HCT116 (cell line): ENCODE measurements at regions not wholly inside any gene's neighbourhood (a gene's known extent, or its start where the extent isn't known, plus 50 kb on each side); places are given as distances from the start of the nearest gene placed in this dataset.

Source experiments
- ATAC-seq: fragments of 200-7000 bp; cut with Tn5 transposase; 2 replicates; pipeline ENCODE4 v1.9.1; 2020; ENCODE audit warnings: mild to moderate bottlenecking, moderate library complexity
- BruUV-seq: library from RNA; stranded (reverse); fragments of 400-500 nt; replicated peaks from 2 replicates; lab custom pipeline; 2021; lab: Mats Ljungman, UMichigan
- CTCF ChIA-PET: fragments of 300-600 bp; sonication (Branson Sonifier 250); formaldehyde crosslinking; loops from one replicate; lab custom pipeline; 2021; ENCODE audit warnings: antibody characterized with exemption; lab: Charles Lee
- POLR2A ChIA-PET: fragments of 300-600, 350-600 bp; sonication (Branson Sonifier 250); formaldehyde crosslinking; loops from one replicate; lab custom pipeline; 2021; ENCODE audit warnings: antibody characterized with exemption; lab: Charles Lee
- RAD21 ChIA-PET, 2 experiments: fragments of 300-600 bp; sonication (Branson Sonifier 250); formaldehyde crosslinking; loops; one replicate each; lab custom pipeline; 2023; ENCODE audit warnings: low total read pairs in 2 of 2; ENCODE audit not compliant: uncharacterized antibody in 2 of 2, unreplicated experiment in 2 of 2, low non-redundant PET in 1 of 2; lab: Charles Lee
- DNase-seq: peaks from one replicate; pipeline ENCODE4 v3.0.0-alpha.2; 2010; ENCODE audit warnings: low read depth, low spot score
- H2AFZ ChIP-seq: fragments of 200-600 bp; shearing (Covaris generic), sonication (generic); 2 replicates; pipeline ENCODE4 v1.6.1; 2017; ENCODE audit warnings: low read depth, mixed run types, mixed read lengths, antibody characterized with exemption, low read length; ENCODE audit not compliant: poor library complexity, severe bottlenecking
- H3K27ac ChIP-seq: 2 replicates; pipeline ENCODE4 v1.5.1; 2012; ENCODE audit warnings: low read depth, low read length
- H3K27me3 ChIP-seq: fragments of 200-600 bp; sonication (generic); 2 replicates; pipeline ENCODE4 v1.6.1; 2016; ENCODE audit warnings: mixed run types, low read length, mixed read lengths; ENCODE audit not compliant: insufficient read depth
- H3K36me3 ChIP-seq, 2 experiments: fragments of 200-500 bp in 1 of 2; fragments of 200-600 bp in 1 of 2; sonication (Bioruptor generic) in 1 of 2; sonication (generic) in 1 of 2; 2 replicates each; pipeline versions ENCODE4 v1.5.1 to v1.6.1; 2014 to 2016; ENCODE audit warnings: low read length in 2 of 2, inconsistent platforms in 1 of 2, mixed read lengths in 1 of 2, mixed run types in 1 of 2; ENCODE audit not compliant: insufficient read depth in 2 of 2, control insufficient read depth in 1 of 2
- H3K4me1 ChIP-seq, 2 experiments: fragments of 200-600 bp in 1 of 2; sonication (generic) in 1 of 2; 2 replicates each; pipeline versions ENCODE4 v1.5.1 to v1.6.1; 2012 to 2017; ENCODE audit warnings: low read length in 2 of 2, inconsistent platforms in 1 of 2, mild to moderate bottlenecking in 1 of 2, mixed read lengths in 1 of 2, mixed run types in 1 of 2, moderate library complexity in 1 of 2; ENCODE audit not compliant: insufficient read depth in 2 of 2, control insufficient read depth in 1 of 2
- H3K4me2 ChIP-seq: fragments of 200-600 bp; sonication (generic); 2 replicates; pipeline ENCODE4 v1.6.1; 2017; ENCODE audit warnings: mixed run types, low read length, mixed read lengths
- H3K4me3 ChIP-seq, 2 experiments: fragments of 200-600 bp in 1 of 2; sonication (generic) in 1 of 2; replicated peaks in 1 of 2; 2 replicates each; pipeline ENCODE4 v1.5.1; 2011 to 2016; ENCODE audit warnings: low read length in 2 of 2, control low read depth in 1 of 2, low read depth in 1 of 2, mild to moderate bottlenecking in 1 of 2, mixed read lengths in 1 of 2, mixed run types in 1 of 2
- H3K79me2 ChIP-seq: fragments of 200-600 bp; sonication (generic); 2 replicates; pipeline ENCODE4 v1.6.1; 2017; ENCODE audit warnings: mild to moderate bottlenecking, mixed run types, low read length, moderate library complexity, mixed read lengths; ENCODE audit not compliant: insufficient read depth
- H3K9ac ChIP-seq: fragments of 200-600 bp; sonication (generic); 2 replicates; pipeline ENCODE4 v1.6.1; 2016; ENCODE audit warnings: low read length, mixed read lengths
- H3K9me2 ChIP-seq: fragments of 200-600 bp; sonication (generic), shearing (Covaris generic); 2 replicates; pipeline ENCODE4 v1.6.1; 2017; ENCODE audit warnings: mixed run types, mild to moderate bottlenecking, moderate library complexity; ENCODE audit not compliant: insufficient read depth
- H3K9me3 ChIP-seq, 2 experiments: fragments of 200-500 bp in 1 of 2; fragments of 200-600 bp in 1 of 2; sonication (Bioruptor generic) in 1 of 2; sonication (generic) in 1 of 2; 2 replicates each; pipeline ENCODE4 v1.6.1; 2014 to 2017; ENCODE audit warnings: low read length in 2 of 2, mixed read lengths in 2 of 2, inconsistent platforms in 1 of 2, low read depth in 1 of 2, mild to moderate bottlenecking in 1 of 2, mixed run types in 1 of 2, moderate library complexity in 1 of 2; ENCODE audit not compliant: control insufficient read depth in 1 of 2, insufficient read depth in 1 of 2
- H4K20me1 ChIP-seq: fragments of 200-600 bp; sonication (generic), shearing (Covaris generic); 2 replicates; pipeline ENCODE4 v1.6.1; 2017; ENCODE audit warnings: mixed run types, mild to moderate bottlenecking, moderate library complexity; ENCODE audit not compliant: insufficient read depth
- CEBPB ChIP-seq: IDR thresholded peaks from 2 replicates; pipeline ENCODE4 v1.6.1; 2012; ENCODE audit warnings: low read depth
- EZH2 ChIP-seq: fragments of 200-600 bp; sonication (generic); IDR thresholded peaks from 2 replicates; pipeline ENCODE4 v1.6.1; 2017; ENCODE audit warnings: antibody characterized with exemption, mixed run types
- EZH2phosphoT487 ChIP-seq: fragments of 200-600 bp; IDR thresholded peaks from 2 replicates; pipeline ENCODE4 v1.6.1; 2018; ENCODE audit warnings: antibody characterized with exemption, borderline replicate concordance
- FOSL1 ChIP-seq: IDR thresholded peaks from 2 replicates; pipeline ENCODE4 v1.6.1; 2012; ENCODE audit warnings: low read depth
- JUND ChIP-seq: IDR thresholded peaks from 2 replicates; pipeline ENCODE4 v1.6.1; 2012
- POLR2A ChIP-seq: IDR thresholded peaks from 2 replicates; pipeline ENCODE4 v1.7.0; 2011; ENCODE audit warnings: borderline replicate concordance; ENCODE audit not compliant: insufficient read depth, insufficient read length; ENCODE audit errors: extremely low read depth
- REST ChIP-seq: IDR thresholded peaks from 2 replicates; pipeline ENCODE4 v1.6.1; 2012; ENCODE audit warnings: low read depth
- SRF ChIP-seq: IDR thresholded peaks from 2 replicates; pipeline ENCODE4 v1.6.1; 2012; ENCODE audit warnings: low read depth
- ZNF274 ChIP-seq: fragments of 200-500 bp; sonication (Bioruptor generic); IDR thresholded peaks from 2 replicates; pipeline ENCODE4 v1.6.1; 2014; ENCODE audit warnings: mild to moderate bottlenecking, low read depth, low read length, inconsistent platforms
- intact Hi-C: fragments of 100-400 bp; cut with micrococcal nuclease; formaldehyde crosslinking; loops from 2 replicates; pipeline ENCODE4 v1.10.0; 2022
- TF ChIP-seq, protein P1 (sequence below): IDR thresholded peaks from 2 replicates; pipeline ENCODE4 v1.6.1; 2012
- TF ChIP-seq, protein P2 (sequence below): IDR thresholded peaks from 2 replicates; pipeline ENCODE4 v1.6.1; 2012
- TF ChIP-seq, protein P3 (sequence below): IDR thresholded peaks from 2 replicates; pipeline ENCODE4 v1.6.1; 2011; ENCODE audit warnings: mild to moderate bottlenecking, low read length, moderate library complexity; ENCODE audit not compliant: insufficient replicate concordance; ENCODE audit errors: extremely low read depth

- intact Hi-C loops = no loop called here
- Histone ChIP-seq H3K9me3 (no peaks in the 10 kb centered on the region), H3K4me3 (no peak overlapping the region), H4K20me1 (no peaks in the 10 kb centered on the region), H3K79me2 (no peaks in the 10 kb centered on the region), H3K4me1 (peaks cover 0 to 7% of the 10 kb centered on the region in 2 experiments; a peak in 1 of 4 replicates), H3K36me3 (no peaks in the 10 kb centered on the region), H3K9ac (no peak overlapping the region), H3K27me3 (peaks cover 12% of the 10 kb centered on the region), H2AFZ (no peak overlapping the region), H3K4me2 (no peak overlapping the region), H3K27ac (no peak overlapping the region), H3K9me2 (no peaks in the 10 kb centered on the region)
- ChIA-PET CTCF (no interaction called here), POLR2A (no interaction called here), RAD21 (no interaction called here)
- no peak for DNase-seq
- TF ChIP-seq, protein P1, sequence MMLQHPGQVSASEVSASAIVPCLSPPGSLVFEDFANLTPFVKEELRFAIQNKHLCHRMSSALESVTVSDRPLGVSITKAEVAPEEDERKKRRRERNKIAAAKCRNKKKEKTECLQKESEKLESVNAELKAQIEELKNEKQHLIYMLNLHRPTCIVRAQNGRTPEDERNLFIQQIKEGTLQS = no peak
- TF ChIP-seq REST = no peak
- no peak for TF ChIP-seq JUND
- TF ChIP-seq SRF = no peak
- no peak for TF ChIP-seq POLR2A
- TF ChIP-seq EZH2 = no peak
- TF ChIP-seq CEBPB = no peak
- TF ChIP-seq, protein P2, sequence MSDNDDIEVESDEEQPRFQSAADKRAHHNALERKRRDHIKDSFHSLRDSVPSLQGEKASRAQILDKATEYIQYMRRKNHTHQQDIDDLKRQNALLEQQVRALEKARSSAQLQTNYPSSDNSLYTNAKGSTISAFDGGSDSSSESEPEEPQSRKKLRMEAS = no peak
- TF ChIP-seq, protein P3, sequence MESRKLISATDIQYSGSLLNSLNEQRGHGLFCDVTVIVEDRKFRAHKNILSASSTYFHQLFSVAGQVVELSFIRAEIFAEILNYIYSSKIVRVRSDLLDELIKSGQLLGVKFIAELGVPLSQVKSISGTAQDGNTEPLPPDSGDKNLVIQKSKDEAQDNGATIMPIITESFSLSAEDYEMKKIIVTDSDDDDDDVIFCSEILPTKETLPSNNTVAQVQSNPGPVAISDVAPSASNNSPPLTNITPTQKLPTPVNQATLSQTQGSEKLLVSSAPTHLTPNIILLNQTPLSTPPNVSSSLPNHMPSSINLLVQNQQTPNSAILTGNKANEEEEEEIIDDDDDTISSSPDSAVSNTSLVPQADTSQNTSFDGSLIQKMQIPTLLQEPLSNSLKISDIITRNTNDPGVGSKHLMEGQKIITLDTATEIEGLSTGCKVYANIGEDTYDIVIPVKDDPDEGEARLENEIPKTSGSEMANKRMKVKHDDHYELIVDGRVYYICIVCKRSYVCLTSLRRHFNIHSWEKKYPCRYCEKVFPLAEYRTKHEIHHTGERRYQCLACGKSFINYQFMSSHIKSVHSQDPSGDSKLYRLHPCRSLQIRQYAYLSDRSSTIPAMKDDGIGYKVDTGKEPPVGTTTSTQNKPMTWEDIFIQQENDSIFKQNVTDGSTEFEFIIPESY = no peak
- TF ChIP-seq EZH2phosphoT487 = no peak
- TF ChIP-seq FOSL1 = no peak
- TF ChIP-seq ZNF274 = no peak
- no TSS peak for BruUV-seq
- no peak for ATAC-seq
These were observed 115.4 kb downstream of the VPREB1 start for GRCh38 chr22:22360014-22360413.
